Psoas muscle (tissue), 7 donors: ENCODE measurements at regions not wholly inside any gene's neighbourhood (a gene's known extent, or its start where the extent isn't known, plus 50 kb on each side); places are given as distances from the start of the nearest gene placed in this dataset.

Experiments used
- ATAC-seq, 4 donors: fragments of 200-7000 bp; cut with Tn5 transposase; one replicate each; pipeline ENCODE4 v1.9.1; 2020; ENCODE audit warnings: moderate library complexity in 3 of 4, mild to moderate bottlenecking in 2 of 4
- DNase-seq, 2 donors: peaks; one replicate each; pipeline ENCODE4 v3.0.0-alpha.2; 2020
- H3K27ac ChIP-seq: fragments of 200-600 bp; one replicate; pipeline ENCODE4 v1.8.0; 2022
- H3K27me3 ChIP-seq, 3 donors: fragments of 200-600 bp in 1 of 3; one replicate each; pipeline versions ENCODE4 v1.6.1 to v1.8.0; 2013 to 2022; ENCODE audit warnings: low read length in 2 of 3, mild to moderate bottlenecking in 2 of 3, moderate library complexity in 1 of 3; ENCODE audit not compliant: insufficient read depth in 3 of 3
- H3K36me3 ChIP-seq, 2 donors: fragments of 200-600 bp in 1 of 2; one replicate each; pipeline versions ENCODE4 v1.6.1 to v1.8.0; 2013 to 2022; ENCODE audit warnings: low read depth in 1 of 2, mild to moderate bottlenecking in 1 of 2, moderate library complexity in 1 of 2; ENCODE audit not compliant: insufficient read depth in 1 of 2
- H3K4me1 ChIP-seq: fragments of 200-600 bp; one replicate; pipeline ENCODE4 v1.8.0; 2022
- H3K4me3 ChIP-seq: fragments of 200-600 bp; one replicate; pipeline ENCODE4 v1.8.0; 2022; ENCODE audit warnings: mild to moderate bottlenecking
- H3K9me3 ChIP-seq: fragments of 200-600 bp; one replicate; pipeline ENCODE4 v1.8.0; 2022
- WGBS, 3 donors: extraction: QIAGEN DNeasy Blood & Tissue Kit; methylation state at CpG; one replicate each; pipeline versions ENCODE4 v1.1.6 to v1.1.7; 2013; 5-methylcytosine and 5-hydroxymethylcytosine counted together
- intact Hi-C, 2 donors: fragments of 100-400 bp; cut with DNase I; formaldehyde crosslinking; loops; one replicate each; pipeline versions ENCODE4 v1.11.0 to v1.14.2; 2022
- TF ChIP-seq, protein P1 (sequence below): fragments of 200-600 bp; IDR thresholded peaks from one replicate; pipeline ENCODE4 v1.8.0; 2022; ENCODE audit warnings: antibody characterized with exemption
- donor health status: healthy with polysubstance abuse.
- donor health status: DM: no; HTN: no; CAD: no; lungs with moderate emphysema.
- donor health status: Bipolar disorder and iron deficiency.
- donor health status: healthy.
- donor health status: DM: yes; HTN: yes; CAD: no.
- donor health status: DM: no; HTN: no; CAD: no.
- donor health status: DM: yes; HTN: yes; CAD: no.

DNA sequence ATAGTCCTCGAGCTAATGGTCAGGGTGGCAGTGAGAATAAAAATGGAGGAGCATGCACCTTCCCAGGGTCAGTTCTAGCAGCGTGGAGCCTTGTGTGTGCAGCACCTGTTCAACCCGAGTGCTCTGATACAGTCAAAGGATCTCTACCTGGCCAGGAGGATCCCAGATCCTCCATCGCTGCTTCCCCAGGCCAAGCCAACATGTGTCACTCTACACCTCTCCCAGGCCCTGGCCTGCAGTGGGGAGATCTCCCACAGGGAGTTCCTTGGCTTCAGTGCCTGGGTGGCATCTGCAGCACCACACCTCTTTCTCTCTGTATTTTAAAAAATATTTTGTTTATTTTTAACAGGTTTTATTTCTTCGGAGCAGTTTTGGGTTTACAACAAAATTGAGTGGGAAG is 414.8 kb upstream of the C2CD4B start:
- Histone ChIP-seq H3K9me3 (no peaks in the 10 kb centered on the region), H3K36me3 (no peaks in the 10 kb centered on the region), H3K27ac (no peak overlapping the region), H3K27me3 (no peaks in the 10 kb centered on the region), H3K4me3 (no peak overlapping the region), H3K4me1 (peaks cover 7% of the 10 kb centered on the region)
- 68 to 89% (median 71%) methylated on average over 5 of the region's 5 CpGs for WGBS, 3 donors
- DNase-seq (no peak), ATAC-seq (peak in 1 of 4 donors; percentile 19)
- intact Hi-C loops, result no loop called here
- TF ChIP-seq, protein P1, sequence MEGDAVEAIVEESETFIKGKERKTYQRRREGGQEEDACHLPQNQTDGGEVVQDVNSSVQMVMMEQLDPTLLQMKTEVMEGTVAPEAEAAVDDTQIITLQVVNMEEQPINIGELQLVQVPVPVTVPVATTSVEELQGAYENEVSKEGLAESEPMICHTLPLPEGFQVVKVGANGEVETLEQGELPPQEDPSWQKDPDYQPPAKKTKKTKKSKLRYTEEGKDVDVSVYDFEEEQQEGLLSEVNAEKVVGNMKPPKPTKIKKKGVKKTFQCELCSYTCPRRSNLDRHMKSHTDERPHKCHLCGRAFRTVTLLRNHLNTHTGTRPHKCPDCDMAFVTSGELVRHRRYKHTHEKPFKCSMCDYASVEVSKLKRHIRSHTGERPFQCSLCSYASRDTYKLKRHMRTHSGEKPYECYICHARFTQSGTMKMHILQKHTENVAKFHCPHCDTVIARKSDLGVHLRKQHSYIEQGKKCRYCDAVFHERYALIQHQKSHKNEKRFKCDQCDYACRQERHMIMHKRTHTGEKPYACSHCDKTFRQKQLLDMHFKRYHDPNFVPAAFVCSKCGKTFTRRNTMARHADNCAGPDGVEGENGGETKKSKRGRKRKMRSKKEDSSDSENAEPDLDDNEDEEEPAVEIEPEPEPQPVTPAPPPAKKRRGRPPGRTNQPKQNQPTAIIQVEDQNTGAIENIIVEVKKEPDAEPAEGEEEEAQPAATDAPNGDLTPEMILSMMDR, result no peak

- H3K4me1 ChIP-seq, result peaks cover 7% of the 10 kb centered on the region
- H3K9me3 ChIP-seq, result no peaks in the 10 kb centered on the region
- H3K4me3 ChIP-seq, result no peak overlapping the region
- no peaks in the 10 kb centered on the region for H3K36me3 ChIP-seq
- WGBS, 3 donors, result 47 to 50% (median 48%) methylated on average over 2 of the region's 2 CpGs
- ATAC-seq, result peak in 1 of 4 donors; percentile 34
- TF ChIP-seq, protein P1, result no peak
- no peak overlapping the region for H3K27ac ChIP-seq
- DNase-seq, result no peak
- no peaks in the 10 kb centered on the region for H3K27me3 ChIP-seq
- intact Hi-C loops, result no loop called here
Observed at GRCh38 chr15:62582580-62582979, 417.5 kb upstream of the C2CD4B start.

- H3K4me1 ChIP-seq, result peaks cover 7% of the 10 kb centered on the region
- no peak for DNase-seq
- peak in 1 of 4 donors; percentile 61 for ATAC-seq
- no peak overlapping the region for H3K4me3 ChIP-seq
- H3K27ac ChIP-seq, result no peak overlapping the region
- WGBS, 3 donors, result 67 to 78% (median 69%) methylated on average over 7 of the region's 7 CpGs
- TF ChIP-seq, protein P1, result no peak
- peaks cover 0 to under 1% of the 10 kb centered on the region in 2 donors for H3K36me3 ChIP-seq
- no peaks in the 10 kb centered on the region for H3K27me3 ChIP-seq
- H3K9me3 ChIP-seq, result no peaks in the 10 kb centered on the region
- intact Hi-C loops, result no loop called here
Observed at GRCh38 chr15:62584301-62585235, 419.5 kb upstream of the C2CD4B start.

DNA sequence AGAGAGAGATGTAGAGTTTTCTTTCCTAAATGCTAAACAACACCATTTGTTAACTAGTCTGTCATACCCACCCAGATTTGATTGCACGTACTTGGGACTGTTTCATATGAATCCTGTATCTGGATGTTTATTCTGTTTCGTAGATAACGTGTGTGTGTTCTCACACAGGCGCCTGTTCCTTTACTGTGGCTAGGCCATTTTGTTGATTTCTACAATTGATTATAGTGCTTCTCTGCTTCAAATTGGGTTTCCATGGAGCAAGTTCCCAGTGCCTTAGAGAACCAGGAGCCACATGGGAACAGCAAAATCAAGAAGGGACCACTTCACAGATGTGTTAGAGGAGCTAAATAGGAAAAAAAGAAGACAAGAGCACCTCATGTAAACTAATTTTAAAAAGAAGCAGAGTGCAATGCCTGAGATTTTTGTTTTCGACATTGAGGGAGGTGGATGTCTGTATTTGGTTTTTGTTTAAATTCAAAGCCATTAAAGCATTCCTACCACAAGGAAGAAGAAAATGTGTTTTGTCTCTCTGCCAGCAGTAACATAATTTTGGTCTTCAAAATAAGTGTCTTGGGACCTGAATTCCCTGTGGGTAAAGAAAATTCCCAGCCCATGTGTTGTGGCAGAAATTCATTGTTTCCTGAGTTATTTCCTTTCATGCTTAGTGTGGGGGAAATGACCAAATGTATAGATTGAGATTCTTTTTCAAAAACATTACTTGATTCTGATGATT is 424.0 kb upstream of the C2CD4B start:
- WGBS, 3 donors, result 85 to 89% (median 89%) methylated on average over 5 of the region's 5 CpGs
- intact Hi-C loops, result no loop called here
- no peaks in the 10 kb centered on the region for H3K27me3 ChIP-seq
- H3K4me3 ChIP-seq, result no peak overlapping the region
- TF ChIP-seq, protein P1, result no peak
- peaks cover 2% of the 10 kb centered on the region for H3K4me1 ChIP-seq
- H3K36me3 ChIP-seq, result peaks cover 0 to 2% of the 10 kb centered on the region in 2 donors
- no peak for ATAC-seq
- DNase-seq, result no peak
- no peaks in the 10 kb centered on the region for H3K9me3 ChIP-seq
- H3K27ac ChIP-seq, result no peak overlapping the region
